SK-N-MC (cell line): ENCODE measurements at regions not wholly inside any gene's neighbourhood (a gene's known extent, or its start where the extent isn't known, plus 50 kb on each side); places are given as distances from the start of the nearest gene placed in this dataset.

ENCODE experiments used
- EZH2 ChIP-seq: fragments of 200-600 bp; sonication (generic); IDR thresholded peaks from one replicate; pipeline ENCODE4 v1.6.1; 2017; ENCODE audit warnings: antibody characterized with exemption
- FOXP2 ChIP-seq: optimal IDR thresholded peaks from 2 replicates; pipeline ENCODE3; 2011; ENCODE audit warnings: mild to moderate bottlenecking, moderate library complexity; ENCODE audit not compliant: insufficient read depth; ENCODE audit errors: extremely low read length, control extremely low read depth
- POLR2AphosphoS5 ChIP-seq: IDR thresholded peaks from 2 replicates; pipeline ENCODE4 v1.6.1; 2012; ENCODE audit warnings: mild to moderate bottlenecking, low read depth, low read length, borderline replicate concordance

- TF ChIP-seq EZH2 (no peak), POLR2AphosphoS5 (no peak), FOXP2 (no peak)
Measured at GRCh38 chr9:82606071-82606470, 456.9 kb downstream of the RASEF start.
